ENCODE measurements at regions not wholly inside any gene's neighbourhood (a gene's known extent, or its start where the extent isn't known, plus 50 kb on each side); places are given as distances from the start of the nearest gene placed in this dataset.

DNA sequence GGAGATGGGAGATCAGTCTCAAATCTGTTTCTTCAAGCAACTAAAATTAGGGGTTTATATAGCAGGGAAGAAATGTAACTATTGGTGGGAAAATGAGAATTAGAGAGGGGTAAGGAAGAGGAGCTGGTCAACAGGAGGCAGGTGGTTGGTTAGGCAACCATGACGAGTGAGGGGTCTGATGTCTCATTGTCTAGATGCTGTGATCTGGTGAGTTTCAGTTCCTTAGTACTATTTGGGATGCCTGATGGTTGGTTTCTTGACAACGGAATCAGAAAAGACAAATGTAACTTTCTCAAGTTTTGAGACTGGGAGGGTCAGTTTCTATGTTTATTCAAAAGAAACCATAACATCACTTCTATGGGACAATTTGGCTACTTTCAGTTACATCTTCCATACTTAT lies 415.3 kb upstream of the C16orf82 start:
- TF ChIP-seq, protein P1, sequence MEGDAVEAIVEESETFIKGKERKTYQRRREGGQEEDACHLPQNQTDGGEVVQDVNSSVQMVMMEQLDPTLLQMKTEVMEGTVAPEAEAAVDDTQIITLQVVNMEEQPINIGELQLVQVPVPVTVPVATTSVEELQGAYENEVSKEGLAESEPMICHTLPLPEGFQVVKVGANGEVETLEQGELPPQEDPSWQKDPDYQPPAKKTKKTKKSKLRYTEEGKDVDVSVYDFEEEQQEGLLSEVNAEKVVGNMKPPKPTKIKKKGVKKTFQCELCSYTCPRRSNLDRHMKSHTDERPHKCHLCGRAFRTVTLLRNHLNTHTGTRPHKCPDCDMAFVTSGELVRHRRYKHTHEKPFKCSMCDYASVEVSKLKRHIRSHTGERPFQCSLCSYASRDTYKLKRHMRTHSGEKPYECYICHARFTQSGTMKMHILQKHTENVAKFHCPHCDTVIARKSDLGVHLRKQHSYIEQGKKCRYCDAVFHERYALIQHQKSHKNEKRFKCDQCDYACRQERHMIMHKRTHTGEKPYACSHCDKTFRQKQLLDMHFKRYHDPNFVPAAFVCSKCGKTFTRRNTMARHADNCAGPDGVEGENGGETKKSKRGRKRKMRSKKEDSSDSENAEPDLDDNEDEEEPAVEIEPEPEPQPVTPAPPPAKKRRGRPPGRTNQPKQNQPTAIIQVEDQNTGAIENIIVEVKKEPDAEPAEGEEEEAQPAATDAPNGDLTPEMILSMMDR (IDR thresholded peaks at IDR 0.05): no peak
- no peak for TF ChIP-seq POLR2A (IDR thresholded peaks at IDR 0.05)
- no peak for TF ChIP-seq POLR2AphosphoS5 (IDR thresholded peaks at IDR 0.05)
